OCI-LY3 (cell line): ENCODE measurements at regions not wholly inside any gene's neighbourhood (a gene's known extent, or its start where the extent isn't known, plus 50 kb on each side); places are given as distances from the start of the nearest gene placed in this dataset.
"Not testable (repeated sequence)": the region's sequence is repeated elsewhere in the genome, so short reads cannot be mapped to it uniquely, and the experiment has no call there.

Source experiments
- H2AFZ ChIP-seq: fragments of 200-600, 300-600 bp; shearing (Covaris generic); 2 replicates; pipeline ENCODE4 v1.6.0; 2014; ENCODE audit warnings: antibody characterized with exemption, low read depth, low read length
- H3K27ac ChIP-seq: fragments of 200-600, 300-600 bp; sonication (generic); 2 replicates; pipeline ENCODE4 v1.5.1; 2014; ENCODE audit warnings: mild to moderate bottlenecking, low read length, moderate library complexity, mixed read lengths
- H3K27me3 ChIP-seq: fragments of 200-600, 300-600 bp; sonication (generic); 2 replicates; pipeline ENCODE4 v1.6.1; 2014; ENCODE audit warnings: low read depth, low read length, mixed read lengths
- H3K36me3 ChIP-seq: fragments of 200-600, 300-600 bp; sonication (generic); replicated peaks from 2 replicates; pipeline ENCODE3; 2014; ENCODE audit warnings: low read depth, low read length, mixed read lengths
- H3K4me1 ChIP-seq: fragments of 300-600, 200-600 bp; sonication (generic); 2 replicates; pipeline ENCODE4 v1.6.1; 2014; ENCODE audit warnings: low read length, mixed read lengths
- H3K4me2 ChIP-seq: fragments of 200-600, 300-600 bp; sonication (generic); 2 replicates; pipeline ENCODE4 v1.6.1; 2014; ENCODE audit warnings: low read length, mixed read lengths
- H3K4me3 ChIP-seq: fragments of 300-600, 200-600 bp; sonication (generic); 2 replicates; pipeline ENCODE4 v1.5.1; 2014; ENCODE audit warnings: antibody characterized with exemption, mild to moderate bottlenecking, low read length, moderate library complexity
- H3K79me2 ChIP-seq: fragments of 300-600, 200-600 bp; shearing (Covaris generic); 2 replicates; pipeline ENCODE4 v1.6.1; 2014; ENCODE audit warnings: mild to moderate bottlenecking, low read length, mixed read lengths
- H3K9ac ChIP-seq: fragments of 300-600, 200-600 bp; shearing (Covaris generic); 2 replicates; pipeline ENCODE4 v1.6.0; 2014; ENCODE audit warnings: mild to moderate bottlenecking, low read length, moderate library complexity
- H3K9me3 ChIP-seq: fragments of 200-600, 300-600 bp; shearing (Covaris generic); 2 replicates; pipeline ENCODE4 v1.6.1; 2014; ENCODE audit warnings: low read length, mixed read lengths; ENCODE audit not compliant: insufficient read depth
- H4K20me1 ChIP-seq: fragments of 200-600, 300-600 bp; sonication (generic); 2 replicates; pipeline ENCODE4 v1.6.1; 2016; ENCODE audit warnings: low read length, mixed read lengths; ENCODE audit not compliant: insufficient read depth
- EZH2phosphoT487 ChIP-seq: fragments of 200-600 bp; shearing (Covaris generic); IDR thresholded peaks from 2 replicates; pipeline ENCODE4 v1.6.1; 2018; ENCODE audit warnings: antibody characterized with exemption, mixed run types, low read depth
- TF ChIP-seq, protein P1 (sequence below): fragments of 200-600, 300-600 bp; sonication (generic); IDR thresholded peaks from 2 replicates; pipeline ENCODE4 v1.5.1; 2014; ENCODE audit warnings: antibody characterized with exemption, low read length, low read depth

DNA sequence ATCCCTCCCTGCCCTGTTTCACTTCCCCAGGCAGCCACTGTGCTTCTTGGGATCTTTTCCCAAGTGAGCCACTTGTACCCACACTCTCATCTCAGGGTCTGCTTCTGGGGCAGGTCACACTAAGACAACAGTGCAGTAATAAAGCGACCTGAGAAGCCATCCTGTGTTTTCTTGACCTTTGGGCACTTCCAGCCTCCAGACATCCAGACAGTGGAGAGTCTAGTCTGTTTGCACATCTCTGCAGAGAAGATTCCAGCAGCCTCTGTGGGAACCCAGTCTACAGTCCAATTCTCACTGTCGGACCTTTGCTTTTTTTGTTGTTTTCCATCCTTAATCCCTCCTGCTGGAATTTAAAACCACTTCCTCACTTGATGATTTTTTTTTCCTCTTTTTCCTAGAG, 50.3 kb upstream of the ATP6AP2 start:
- no peak overlapping the region for H2AFZ ChIP-seq
- H4K20me1 ChIP-seq, result no peaks in the 10 kb centered on the region
- no peaks in the 10 kb centered on the region for H3K9me3 ChIP-seq
- H3K4me1 ChIP-seq, result peaks cover 7% of the 10 kb centered on the region
- H3K36me3 ChIP-seq, result no peaks in the 10 kb centered on the region
- H3K27me3 ChIP-seq, result no peaks in the 10 kb centered on the region
- no peak overlapping the region for H3K9ac ChIP-seq
- no peaks in the 10 kb centered on the region for H3K79me2 ChIP-seq
- H3K4me2 ChIP-seq, result no peak overlapping the region
- no peak overlapping the region for H3K4me3 ChIP-seq
- TF ChIP-seq, protein P1, sequence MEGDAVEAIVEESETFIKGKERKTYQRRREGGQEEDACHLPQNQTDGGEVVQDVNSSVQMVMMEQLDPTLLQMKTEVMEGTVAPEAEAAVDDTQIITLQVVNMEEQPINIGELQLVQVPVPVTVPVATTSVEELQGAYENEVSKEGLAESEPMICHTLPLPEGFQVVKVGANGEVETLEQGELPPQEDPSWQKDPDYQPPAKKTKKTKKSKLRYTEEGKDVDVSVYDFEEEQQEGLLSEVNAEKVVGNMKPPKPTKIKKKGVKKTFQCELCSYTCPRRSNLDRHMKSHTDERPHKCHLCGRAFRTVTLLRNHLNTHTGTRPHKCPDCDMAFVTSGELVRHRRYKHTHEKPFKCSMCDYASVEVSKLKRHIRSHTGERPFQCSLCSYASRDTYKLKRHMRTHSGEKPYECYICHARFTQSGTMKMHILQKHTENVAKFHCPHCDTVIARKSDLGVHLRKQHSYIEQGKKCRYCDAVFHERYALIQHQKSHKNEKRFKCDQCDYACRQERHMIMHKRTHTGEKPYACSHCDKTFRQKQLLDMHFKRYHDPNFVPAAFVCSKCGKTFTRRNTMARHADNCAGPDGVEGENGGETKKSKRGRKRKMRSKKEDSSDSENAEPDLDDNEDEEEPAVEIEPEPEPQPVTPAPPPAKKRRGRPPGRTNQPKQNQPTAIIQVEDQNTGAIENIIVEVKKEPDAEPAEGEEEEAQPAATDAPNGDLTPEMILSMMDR, result no peak
- TF ChIP-seq EZH2phosphoT487, result no peak
- no peak overlapping the region for H3K27ac ChIP-seq

DNA sequence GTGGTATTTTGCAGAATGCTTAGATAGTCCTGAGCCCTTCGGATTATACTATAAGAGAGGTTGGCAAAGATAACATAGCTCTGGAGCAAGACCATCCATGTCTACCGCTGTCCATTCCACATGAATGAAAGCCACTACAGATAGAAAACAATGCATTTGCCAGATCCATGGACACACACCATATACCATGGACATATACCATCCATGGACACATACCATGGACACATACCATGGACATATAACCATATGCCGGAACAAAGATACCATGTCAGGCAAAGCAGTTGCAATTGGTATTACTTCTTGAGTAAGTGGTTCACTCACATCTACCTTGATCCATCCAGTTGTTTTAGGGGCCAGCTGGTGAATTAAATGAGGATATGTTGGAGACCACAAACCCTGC, 53.2 kb upstream of the ATP6AP2 start:
- no peak overlapping the region for H3K4me2 ChIP-seq
- no peaks in the 10 kb centered on the region for H3K36me3 ChIP-seq
- TF ChIP-seq, protein P1, result no peak
- no peak for TF ChIP-seq EZH2phosphoT487
- no peak overlapping the region for H2AFZ ChIP-seq
- no peaks in the 10 kb centered on the region for H3K27me3 ChIP-seq
- H3K4me1 ChIP-seq, result no peaks in the 10 kb centered on the region
- no peaks in the 10 kb centered on the region for H3K79me2 ChIP-seq
- H3K27ac ChIP-seq, result no peak overlapping the region
- H4K20me1 ChIP-seq, result no peaks in the 10 kb centered on the region
- no peak overlapping the region for H3K4me3 ChIP-seq
- no peaks in the 10 kb centered on the region for H3K9me3 ChIP-seq
- H3K9ac ChIP-seq, result no peak overlapping the region

DNA sequence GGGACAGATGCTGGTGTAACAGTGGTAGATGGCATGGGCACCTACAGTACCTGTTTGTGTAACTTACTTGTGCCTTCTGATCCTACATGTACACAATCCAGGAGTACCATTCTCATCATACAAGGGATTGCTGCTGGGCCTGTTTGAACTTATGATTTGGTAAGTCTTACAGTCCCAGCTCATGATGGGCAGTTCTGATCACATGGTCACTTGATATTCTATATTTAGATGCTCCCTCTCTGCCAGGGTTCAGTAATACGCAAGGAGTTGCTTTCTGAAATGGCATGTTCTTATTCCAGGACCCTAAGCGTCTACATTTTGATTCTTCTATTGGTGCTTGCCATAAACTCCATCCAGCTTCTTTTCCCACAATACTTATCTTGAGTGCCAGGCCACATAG, 54.4 kb upstream of the ATP6AP2 start:
- Histone ChIP-seq H3K27ac (no peak overlapping the region), H4K20me1 (no peaks in the 10 kb centered on the region), H3K4me1 (no peaks in the 10 kb centered on the region), H3K4me3 (no peak overlapping the region), H3K36me3 (no peaks in the 10 kb centered on the region), H3K9ac (no peak overlapping the region), H3K27me3 (no peaks in the 10 kb centered on the region), H3K4me2 (no peak overlapping the region), H3K79me2 (no peaks in the 10 kb centered on the region), H2AFZ (no peak overlapping the region), H3K9me3 (no peaks in the 10 kb centered on the region)
- TF ChIP-seq EZH2phosphoT487, result no peak
- TF ChIP-seq, protein P1, result no peak

DNA sequence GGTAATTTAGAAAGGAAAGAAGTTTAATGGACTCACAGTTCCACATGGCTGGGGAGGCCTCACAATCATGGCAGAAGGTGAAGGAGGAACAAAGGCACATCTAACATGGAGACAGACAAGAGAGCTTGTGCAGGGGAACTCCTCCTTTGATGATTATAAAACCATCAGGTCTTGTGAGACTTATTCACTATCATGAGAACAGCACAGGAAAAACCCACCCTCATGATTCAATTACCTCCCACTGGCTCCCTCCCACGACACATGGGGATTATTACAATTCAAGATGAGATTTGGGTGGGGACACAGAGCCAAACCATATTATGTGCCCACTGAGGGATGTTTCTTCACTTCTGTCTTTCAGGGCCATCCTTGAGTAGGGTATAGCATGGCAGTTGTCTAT, 54.9 kb upstream of the ATP6AP2 start:
- H2AFZ ChIP-seq, H4K20me1 ChIP-seq, H3K4me3 ChIP-seq, H3K36me3 ChIP-seq, H3K4me1 ChIP-seq, H3K9ac ChIP-seq, H3K4me2 ChIP-seq, H3K79me2 ChIP-seq, H3K27ac ChIP-seq, H3K9me3 ChIP-seq, H3K27me3 ChIP-seq: not testable (repeated sequence)

DNA sequence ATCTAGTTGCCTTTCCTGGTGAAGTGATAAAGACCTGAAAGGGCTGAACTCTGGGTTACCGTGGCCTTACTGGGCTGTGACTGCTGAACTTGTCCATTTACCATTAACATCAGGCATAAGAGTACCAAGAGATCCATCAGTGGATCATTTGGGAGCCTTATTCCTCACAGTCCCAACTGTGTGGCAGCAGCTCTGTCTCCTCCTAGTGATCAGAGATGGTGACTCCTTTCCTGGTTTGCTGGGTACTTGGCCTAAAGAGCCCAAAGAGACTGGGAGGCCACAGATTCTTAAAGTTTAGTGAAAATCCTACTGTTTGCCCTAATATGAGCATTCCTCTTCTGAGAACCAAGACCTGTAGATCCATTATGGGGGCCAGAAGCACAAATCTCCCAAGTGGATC, 56.3 kb upstream of the ATP6AP2 start:
- Histone ChIP-seq H3K9me3 (no peaks in the 10 kb centered on the region), H3K27ac (no peak overlapping the region), H3K79me2 (no peaks in the 10 kb centered on the region), H3K4me1 (no peaks in the 10 kb centered on the region), H3K4me3 (no peak overlapping the region), H4K20me1 (no peaks in the 10 kb centered on the region), H2AFZ (no peak overlapping the region), H3K27me3 (no peaks in the 10 kb centered on the region), H3K9ac (no peak overlapping the region), H3K4me2 (no peak overlapping the region), H3K36me3 (no peaks in the 10 kb centered on the region)
- TF ChIP-seq, protein P1, result no peak
- no peak for TF ChIP-seq EZH2phosphoT487
